DMS153 treated with DMSO at 0.1 percent for 48 hours (cell line): ENCODE measurements at regions not wholly inside any gene's neighbourhood (a gene's known extent, or its start where the extent isn't known, plus 50 kb on each side); places are given as distances from the start of the nearest gene placed in this dataset.

Experiments
- DNase-seq: peaks from one replicate; lab custom pipeline; 2025; ENCODE audit not compliant: unreplicated experiment; lab: John Stamatoyannopoulos, UW

DNA sequence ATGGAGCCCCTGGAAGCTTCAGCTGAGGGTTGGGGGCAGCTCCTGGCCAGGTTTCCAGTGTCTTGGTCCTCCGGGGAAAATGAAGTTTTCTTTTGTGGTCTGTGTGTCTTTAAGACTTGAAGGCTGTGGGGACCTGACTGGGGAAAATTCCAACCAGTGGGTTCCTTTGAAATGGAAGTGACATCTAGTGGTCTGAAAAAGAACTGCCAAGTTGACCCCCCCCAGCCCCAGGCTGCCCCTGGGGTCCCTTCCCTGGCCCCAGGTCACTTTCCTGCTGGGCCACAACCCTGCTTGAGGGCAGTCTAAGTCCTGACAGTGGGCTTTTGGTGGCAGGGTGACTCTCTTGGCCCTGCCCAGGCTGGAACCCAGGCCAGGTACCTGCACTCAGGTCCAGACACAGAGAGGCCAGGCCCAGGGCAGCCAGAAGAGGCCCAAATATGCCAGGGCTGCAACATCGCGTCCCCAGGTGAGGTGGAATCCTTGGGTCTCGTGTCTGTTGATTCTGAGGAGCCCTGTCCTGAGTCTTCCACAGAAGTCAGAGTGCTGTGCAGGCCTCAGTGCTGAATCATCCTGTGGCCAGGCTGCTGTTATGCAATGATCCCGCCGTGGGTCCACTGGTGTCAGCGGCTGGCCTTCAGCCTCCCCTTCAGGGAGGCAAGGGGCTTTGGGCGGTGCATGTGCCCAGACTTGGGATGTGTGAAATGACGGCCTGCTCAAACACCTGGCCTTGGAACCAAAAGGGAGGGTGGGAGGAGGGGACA lies 68.4 kb downstream of the VEGFA start:
- DNase-seq, result no peak

DNA sequence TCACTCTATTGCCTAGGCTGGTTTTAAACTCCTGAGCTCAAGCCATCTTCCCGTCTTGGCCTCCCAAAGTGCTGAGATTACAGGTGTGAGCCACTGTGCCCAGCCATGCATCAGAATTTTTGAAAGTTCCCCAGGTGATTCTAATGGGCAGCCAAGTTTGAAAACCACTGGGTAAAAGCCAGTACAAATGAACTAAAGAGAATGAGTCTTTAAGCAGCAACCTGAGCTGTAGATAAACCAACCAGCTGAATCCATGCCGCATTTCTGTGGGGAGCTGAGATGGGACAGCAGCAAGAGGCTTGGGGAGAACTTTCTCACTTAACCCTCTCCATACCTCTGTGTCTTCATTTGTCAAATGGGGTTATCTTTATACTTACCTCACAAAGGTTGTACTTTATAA lies 67.5 kb downstream of the VEGFA start:
- DNase-seq, result no peak

DNA sequence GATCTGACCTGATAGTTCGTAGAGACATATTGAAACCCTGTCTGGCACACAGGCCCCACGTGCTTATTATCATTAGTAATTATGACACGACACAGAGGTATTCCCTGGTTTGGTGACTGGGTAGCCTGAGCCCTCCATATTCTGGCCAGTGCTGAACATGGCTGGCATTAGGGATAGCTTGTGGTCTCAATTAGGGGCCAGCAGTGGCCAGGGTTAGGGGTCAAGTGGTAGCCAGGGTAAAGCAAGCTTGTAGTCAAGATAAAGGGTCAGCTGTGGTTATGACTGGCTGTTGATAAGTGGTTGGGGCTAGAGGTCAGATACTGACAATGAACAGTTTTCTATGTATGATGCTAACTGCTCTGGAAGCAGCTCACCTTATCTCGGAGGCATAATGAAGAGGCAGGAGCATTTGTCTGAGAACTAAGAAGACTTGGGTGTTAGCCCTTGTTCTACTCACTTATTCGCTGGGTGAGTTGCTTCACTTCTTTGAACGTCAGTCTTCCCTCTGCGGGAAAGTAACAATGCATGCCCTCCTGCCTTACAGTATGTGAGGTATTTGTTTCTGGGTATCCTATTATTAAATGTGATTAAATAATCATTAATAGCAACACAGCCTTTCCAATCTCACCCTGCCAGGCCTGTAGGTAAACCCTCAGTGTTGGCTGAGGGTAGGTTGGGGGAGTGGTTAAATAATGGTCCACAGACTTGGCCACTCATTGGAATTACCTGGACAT lies 66.7 kb downstream of the VEGFA start:
- DNase-seq, result no peak
